DOHH2 (cell line): ENCODE measurements at regions not wholly inside any gene's neighbourhood (a gene's known extent, or its start where the extent isn't known, plus 50 kb on each side); places are given as distances from the start of the nearest gene placed in this dataset.

Experiments
- EZH2phosphoT487 ChIP-seq: fragments of 200-600 bp; sonication (generic); IDR thresholded peaks from 2 replicates; pipeline ENCODE4 v1.6.1; 2017; ENCODE audit warnings: borderline replicate concordance, mild to moderate bottlenecking, antibody characterized with exemption, low read length, moderate library complexity, mixed read lengths
- TF ChIP-seq, protein P1 (sequence below): fragments of 200-600 bp; sonication (generic); IDR thresholded peaks from one replicate; pipeline ENCODE4 v1.5.1; 2014; ENCODE audit warnings: antibody characterized with exemption, mild to moderate bottlenecking, low read depth, low read length; ENCODE audit not compliant: poor library complexity, severe bottlenecking

DNA sequence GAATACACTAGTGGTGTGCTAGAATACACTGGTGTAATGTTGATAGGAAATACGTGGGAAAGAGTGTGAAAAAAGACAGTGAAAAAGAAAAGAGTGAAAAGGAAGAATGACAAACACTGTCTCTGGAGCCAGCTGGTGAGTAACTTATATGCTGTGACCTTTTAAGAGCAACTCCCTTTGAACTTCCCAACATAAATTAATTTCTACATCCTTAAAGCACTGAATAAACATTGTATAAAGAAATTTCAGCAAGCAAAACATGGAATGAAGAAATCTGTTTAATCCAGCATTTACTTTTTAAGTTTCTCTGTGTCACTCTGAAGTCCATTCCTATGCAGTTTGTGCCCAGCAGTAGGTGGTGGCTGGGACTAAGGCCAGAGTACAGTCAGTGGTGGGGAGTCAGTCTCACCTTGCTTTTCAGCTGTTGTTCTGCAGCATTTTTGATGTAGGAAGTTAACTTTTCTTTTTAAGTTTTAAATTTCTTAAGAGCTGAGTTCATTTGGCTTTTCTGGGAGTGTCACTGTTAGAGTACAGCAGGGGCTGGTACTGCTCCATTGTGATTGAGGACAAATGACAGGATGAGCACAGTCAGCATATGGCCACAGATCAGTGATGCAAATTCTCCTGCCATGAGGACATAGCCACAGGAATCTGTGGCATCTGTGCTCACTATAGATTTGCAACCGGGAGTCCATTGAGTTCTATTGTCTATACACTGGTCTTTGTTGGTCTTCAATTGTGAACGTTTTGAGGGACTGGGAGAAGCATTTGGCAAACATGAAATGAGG is 321.8 kb downstream of the ZNF248 start:
- TF ChIP-seq, protein P1, sequence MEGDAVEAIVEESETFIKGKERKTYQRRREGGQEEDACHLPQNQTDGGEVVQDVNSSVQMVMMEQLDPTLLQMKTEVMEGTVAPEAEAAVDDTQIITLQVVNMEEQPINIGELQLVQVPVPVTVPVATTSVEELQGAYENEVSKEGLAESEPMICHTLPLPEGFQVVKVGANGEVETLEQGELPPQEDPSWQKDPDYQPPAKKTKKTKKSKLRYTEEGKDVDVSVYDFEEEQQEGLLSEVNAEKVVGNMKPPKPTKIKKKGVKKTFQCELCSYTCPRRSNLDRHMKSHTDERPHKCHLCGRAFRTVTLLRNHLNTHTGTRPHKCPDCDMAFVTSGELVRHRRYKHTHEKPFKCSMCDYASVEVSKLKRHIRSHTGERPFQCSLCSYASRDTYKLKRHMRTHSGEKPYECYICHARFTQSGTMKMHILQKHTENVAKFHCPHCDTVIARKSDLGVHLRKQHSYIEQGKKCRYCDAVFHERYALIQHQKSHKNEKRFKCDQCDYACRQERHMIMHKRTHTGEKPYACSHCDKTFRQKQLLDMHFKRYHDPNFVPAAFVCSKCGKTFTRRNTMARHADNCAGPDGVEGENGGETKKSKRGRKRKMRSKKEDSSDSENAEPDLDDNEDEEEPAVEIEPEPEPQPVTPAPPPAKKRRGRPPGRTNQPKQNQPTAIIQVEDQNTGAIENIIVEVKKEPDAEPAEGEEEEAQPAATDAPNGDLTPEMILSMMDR: no peak
- no peak for TF ChIP-seq EZH2phosphoT487
